HG03039 (cell line): ENCODE measurements at regions not wholly inside any gene's neighbourhood (a gene's known extent, or its start where the extent isn't known, plus 50 kb on each side); places are given as distances from the start of the nearest gene placed in this dataset.

Source experiments
- ATAC-seq: cut with Tn5 transposase; IDR thresholded peaks from one replicate; pipeline ENCODE4 v1.9.1; 2021; ENCODE audit warnings: mild to moderate bottlenecking, moderate library complexity; ENCODE audit not compliant: unreplicated experiment

GRCh38 chr2:40773291-40773690 is 321.4 kb upstream of the SLC8A1 start:
- ATAC-seq: no peak

DNA sequence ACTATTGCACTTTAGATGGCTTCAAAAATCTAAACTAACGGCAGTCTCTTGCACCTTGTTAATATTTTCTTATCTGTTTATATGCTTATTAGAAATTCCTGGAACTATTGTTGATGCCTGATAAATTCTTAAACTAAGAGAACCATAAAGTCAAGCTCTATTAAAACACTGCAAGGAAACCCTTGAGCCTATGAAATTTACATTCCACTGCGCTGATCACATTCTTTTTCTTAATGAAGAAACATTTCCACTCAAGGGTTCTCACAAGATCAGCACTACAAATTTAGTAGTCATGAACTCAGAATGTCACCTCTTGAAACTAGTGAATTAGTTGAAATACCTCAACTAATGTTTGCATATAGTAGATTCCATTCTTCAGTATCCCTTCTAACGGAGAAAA is 331.8 kb upstream of the SLC8A1 start:
- no peak for ATAC-seq

- no peak for ATAC-seq
Measured at GRCh38 chr2:40786636-40787035, 334.7 kb upstream of the SLC8A1 start.

DNA sequence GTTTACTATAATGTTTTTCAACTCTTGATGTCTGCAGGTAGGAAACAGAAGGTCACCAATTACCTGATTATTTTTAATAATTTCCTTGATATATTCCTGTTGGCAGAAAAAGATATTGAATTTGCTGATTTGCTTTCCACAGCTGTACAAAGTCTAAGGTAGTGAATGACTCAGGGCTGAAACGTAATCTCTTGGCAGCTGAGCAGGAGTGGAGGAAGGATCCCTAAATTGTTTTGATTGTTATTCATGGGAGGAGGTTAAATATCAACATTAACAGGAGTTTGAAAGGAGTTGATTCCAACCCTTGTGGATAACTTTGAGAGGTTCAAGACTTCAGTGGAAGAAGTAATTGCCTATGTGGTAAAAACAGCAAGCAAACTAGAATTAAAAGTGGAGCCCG is 345.2 kb upstream of the SLC8A1 start:
- ATAC-seq: no peak

- ATAC-seq: no peak
Measured at GRCh38 chr2:40803900-40804299, 352.0 kb upstream of the SLC8A1 start.

DNA sequence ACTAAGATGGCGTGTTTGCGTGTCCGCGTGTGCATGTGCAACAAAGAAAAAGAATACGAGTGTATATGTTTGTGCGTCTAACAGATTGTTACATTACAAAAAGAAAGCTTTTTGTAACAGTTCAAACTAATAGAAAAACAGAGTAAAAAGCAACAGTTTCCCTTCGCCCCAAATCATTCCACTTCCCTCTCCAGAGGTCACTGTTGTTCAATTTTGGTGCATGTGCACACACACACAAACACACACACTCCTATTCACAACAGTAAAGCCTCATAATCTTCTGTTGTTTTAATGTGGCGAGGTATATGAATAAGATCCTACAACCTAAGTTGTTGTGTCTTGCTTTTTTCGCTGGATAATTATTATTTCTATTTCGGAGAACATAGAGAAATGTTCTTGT is 357.3 kb upstream of the SLC8A1 start:
- ATAC-seq: no peak

DNA sequence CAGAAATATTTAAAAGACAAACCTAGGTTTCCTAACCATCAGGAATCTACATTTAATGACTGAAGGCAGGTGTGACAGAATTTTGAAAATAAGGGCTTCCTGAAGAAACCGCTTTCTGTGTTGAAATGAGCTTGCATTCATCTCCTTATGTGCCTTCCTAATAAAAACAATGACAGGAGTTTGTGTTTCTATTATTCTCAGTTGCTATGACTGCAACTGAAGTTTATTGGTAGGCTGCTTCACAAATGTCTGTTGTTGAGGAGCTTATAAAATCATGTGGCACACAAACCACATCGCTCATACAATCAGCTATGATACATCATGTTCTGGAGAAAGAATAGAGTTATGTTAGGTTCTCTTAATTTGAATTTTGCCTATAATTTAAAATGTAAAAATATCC is 362.7 kb upstream of the SLC8A1 start:
- no peak for ATAC-seq

GRCh38 chr2:40820319-40820718 is 368.4 kb upstream of the SLC8A1 start:
- no peak for ATAC-seq

DNA sequence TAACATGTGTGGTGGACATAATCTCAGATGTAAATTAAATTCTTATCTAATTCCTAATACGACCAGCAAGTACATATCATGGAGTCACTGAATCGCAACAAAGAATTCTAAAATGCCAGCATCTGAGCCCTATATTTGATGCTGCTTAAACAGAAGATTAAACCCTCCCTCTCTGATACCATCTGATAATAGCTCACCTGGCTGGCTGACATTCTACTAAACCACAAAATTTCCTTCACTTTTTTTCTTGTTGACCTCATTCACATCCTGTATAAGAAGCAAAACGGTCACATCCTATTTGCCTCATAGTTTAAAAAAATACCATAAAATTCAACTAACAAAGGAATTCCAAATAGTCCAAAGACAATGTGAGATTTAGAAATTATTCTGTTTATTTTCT is 371.6 kb upstream of the SLC8A1 start:
- no peak for ATAC-seq

DNA sequence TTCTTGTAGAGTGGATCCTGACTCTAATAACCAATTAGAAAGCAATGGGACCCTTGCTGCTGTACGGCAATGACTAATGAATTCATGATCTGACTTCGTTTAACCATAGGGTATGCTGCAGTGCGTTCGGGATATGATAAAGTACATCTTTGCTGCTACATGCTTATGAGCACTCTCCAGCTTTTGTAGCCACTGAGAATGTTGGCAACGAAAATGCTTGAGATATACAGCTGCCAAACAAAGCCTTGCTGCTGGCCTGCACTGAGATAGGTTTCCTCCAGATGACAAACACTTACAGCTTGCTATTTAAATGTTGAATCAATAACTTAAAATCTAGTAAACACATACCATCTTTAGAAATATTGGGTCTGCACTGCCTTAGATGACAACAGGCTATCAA is 372.4 kb upstream of the SLC8A1 start:
- ATAC-seq: no peak

GRCh38 chr2:40827392-40827791 is 375.5 kb upstream of the SLC8A1 start:
- no peak for ATAC-seq

DNA sequence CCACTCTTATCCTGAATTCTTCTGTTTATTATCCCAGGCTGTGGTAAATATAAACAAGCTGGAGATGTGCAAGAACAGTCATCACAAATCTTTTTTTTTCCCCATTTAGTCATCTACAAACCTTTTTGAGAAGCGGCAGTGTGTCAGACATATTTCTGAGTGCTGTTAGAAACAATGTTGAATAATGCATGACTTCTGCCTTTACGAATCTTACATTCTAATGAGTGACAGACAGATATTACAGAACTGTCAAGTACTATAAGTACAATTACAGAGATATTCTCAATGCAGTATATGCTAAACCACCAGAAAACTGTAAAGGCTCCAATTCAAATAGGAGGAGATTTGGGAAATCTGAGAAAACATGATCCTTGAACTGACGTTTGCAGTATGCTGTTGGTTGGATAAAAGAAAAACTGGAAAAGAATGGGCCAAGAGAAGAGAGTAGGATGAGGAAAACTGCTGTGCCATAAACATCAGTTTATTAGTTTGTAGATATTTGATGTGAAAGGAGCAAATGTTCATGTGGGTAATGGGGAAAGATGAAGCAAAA is 379.5 kb upstream of the SLC8A1 start:
- no peak for ATAC-seq

- no peak for ATAC-seq
Measured at GRCh38 chr2:40841856-40842255, 390.0 kb upstream of the SLC8A1 start.

DNA sequence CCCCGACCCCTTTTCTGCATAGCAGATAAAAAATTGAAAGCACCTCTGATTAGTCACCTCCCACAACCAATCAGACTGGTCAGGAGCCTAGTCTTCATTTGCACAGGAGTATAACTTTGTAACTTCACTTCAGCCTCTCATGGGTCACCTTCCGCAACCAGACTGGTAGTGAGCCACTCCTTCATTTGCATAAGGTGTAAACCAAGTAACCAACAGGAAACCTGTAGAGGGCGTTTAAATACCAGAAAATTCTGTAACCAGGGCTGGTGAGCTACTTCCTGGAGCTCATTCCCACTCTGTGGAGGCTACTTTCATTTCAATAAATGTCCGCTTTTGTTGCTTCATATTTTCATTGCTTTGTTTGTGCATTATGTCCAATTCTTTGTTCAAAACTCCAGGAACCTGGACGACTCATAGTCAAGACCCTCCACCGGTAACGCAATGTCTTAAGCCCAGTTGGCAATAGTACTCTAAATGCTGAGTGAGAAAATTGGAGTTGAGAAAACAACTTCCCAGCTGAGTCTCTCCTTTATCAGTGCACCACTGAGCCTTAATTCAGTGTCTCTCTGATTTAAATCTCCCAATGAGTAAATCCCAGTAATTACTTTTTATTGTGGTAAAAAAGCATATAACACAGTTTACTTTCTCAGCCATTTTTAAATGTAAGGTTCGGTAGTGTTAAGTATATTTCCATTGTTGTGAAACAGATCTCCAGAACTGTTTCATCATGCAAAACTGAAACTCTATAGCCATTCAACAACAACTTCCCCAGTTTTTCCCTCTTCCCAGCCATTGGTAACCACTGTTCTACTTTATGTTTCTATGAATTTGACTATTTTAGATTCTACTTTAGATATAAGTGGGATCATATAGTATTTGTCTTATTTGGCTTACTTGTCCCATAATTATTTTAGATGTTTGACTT is 392.7 kb upstream of the SLC8A1 start:
- no peak for ATAC-seq

GRCh38 chr2:40851661-40852060 is 399.8 kb upstream of the SLC8A1 start:
- ATAC-seq: no peak

GRCh38 chr2:40859617-40860016 is 407.7 kb upstream of the SLC8A1 start:
- ATAC-seq: no peak

DNA sequence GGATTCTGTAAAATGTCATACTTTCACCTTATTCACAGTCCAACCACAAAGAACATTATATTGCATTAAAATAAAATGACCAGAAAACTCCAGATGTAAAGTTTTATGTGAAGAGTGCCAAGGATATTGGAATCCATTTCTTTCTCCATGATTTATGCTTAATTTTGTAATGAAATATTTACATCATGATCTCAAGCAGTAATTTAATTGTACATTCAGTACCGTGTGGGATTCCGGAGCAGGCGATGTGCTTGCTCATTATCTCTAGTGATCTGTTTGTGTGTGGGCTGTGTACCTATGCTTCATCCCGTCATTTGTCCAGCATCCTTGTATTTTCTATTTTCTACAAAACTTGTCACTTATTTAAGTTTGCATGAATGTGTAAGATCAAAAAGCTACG is 415.9 kb upstream of the SLC8A1 start:
- no peak for ATAC-seq

GRCh38 chr2:40872580-40872979 is 420.7 kb upstream of the SLC8A1 start:
- ATAC-seq: no peak

- ATAC-seq: no peak
Measured at GRCh38 chr2:40874380-40874779, 422.5 kb upstream of the SLC8A1 start.

DNA sequence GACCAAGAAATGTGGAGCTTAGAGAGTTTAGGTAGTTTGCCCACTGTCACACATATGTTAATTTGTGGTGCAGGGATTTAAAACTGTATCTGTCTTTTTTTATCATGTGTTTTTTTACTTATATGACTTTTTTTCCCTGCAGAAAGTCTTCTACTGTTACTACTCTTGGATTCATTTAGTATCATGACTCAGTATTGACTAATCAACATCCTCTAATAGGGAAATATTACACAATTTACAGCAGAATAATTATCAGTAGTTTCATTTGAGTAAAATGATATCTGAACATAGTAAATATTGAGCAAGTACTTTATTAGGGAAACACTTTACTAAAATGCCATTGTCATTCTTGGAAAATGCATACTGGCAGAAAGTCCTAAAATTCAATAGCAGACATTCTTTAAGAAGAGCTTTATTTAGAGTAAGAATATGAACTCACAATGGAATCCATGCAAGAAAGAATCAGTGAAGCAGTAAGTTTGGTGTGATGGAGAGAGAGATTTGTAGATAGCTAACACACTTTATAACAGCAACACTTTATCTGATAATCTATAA is 425.9 kb upstream of the SLC8A1 start:
- no peak for ATAC-seq

DNA sequence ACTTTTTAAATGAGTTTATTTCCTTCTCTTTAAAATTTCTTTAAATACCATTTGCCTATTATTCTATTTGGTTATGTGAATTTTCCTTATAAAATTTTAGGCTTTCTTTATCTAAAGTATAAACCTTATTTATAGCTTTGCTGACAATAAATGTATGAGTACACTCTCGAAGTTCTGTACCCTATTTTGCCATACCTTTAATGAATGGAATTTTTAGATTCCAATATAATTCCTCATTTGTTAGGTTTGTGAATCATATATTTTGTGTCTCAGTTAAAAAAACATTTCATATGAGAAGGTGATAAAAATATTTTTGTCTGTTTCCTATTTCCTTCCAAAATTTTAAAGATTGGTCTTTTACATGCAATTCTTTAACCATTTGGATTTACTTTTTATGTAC is 427.4 kb upstream of the SLC8A1 start:
- no peak for ATAC-seq

GRCh38 chr2:40886100-40886499 is 434.2 kb upstream of the SLC8A1 start:
- ATAC-seq: no peak
